Stimulated activated naive CD8-positive, alpha-beta T cell treated with anti-CD3 and anti-CD28 coated beads, Interleukin-15, Interleukin-2, amounts not matched to agents 100 U/mL and 50 U/mL, for 24 hours (primary cell): ENCODE measurements at regions not wholly inside any gene's neighbourhood (a gene's known extent, or its start where the extent isn't known, plus 50 kb on each side); places are given as distances from the start of the nearest gene placed in this dataset.
"Not testable (repeated sequence)": the region's sequence is repeated elsewhere in the genome, so short reads cannot be mapped to it uniquely, and the experiment has no call there.

Experiments
- ATAC-seq: fragments of 150-1000 bp; cut with Tn5 transposase; one replicate; pipeline ENCODE4 v1.10.0; 2021
- DNase-seq: peaks from one replicate; pipeline ENCODE4 v3.0.0; 2021

DNA sequence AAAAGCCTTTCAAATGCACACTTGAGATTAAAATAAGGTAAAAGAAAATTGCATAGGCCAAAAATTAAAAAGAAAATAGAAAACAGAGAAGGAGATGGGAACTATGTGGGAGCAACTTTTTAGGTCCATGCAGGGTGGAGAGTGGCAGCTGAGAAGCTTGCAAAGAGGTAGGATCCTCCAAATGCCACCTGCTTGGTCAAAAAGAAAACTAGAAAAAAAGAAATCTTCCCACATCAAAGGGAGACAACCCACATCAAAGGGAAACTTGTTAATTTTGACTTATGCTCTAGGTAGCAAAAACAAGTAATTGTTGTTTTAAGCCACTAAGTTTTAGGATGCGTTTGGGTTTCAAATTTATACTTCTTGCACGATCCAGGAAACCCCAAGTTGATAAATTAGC lies 342.9 kb downstream of the IL20RB start:
- DNase-seq = no peak
- ATAC-seq = no peak

DNA sequence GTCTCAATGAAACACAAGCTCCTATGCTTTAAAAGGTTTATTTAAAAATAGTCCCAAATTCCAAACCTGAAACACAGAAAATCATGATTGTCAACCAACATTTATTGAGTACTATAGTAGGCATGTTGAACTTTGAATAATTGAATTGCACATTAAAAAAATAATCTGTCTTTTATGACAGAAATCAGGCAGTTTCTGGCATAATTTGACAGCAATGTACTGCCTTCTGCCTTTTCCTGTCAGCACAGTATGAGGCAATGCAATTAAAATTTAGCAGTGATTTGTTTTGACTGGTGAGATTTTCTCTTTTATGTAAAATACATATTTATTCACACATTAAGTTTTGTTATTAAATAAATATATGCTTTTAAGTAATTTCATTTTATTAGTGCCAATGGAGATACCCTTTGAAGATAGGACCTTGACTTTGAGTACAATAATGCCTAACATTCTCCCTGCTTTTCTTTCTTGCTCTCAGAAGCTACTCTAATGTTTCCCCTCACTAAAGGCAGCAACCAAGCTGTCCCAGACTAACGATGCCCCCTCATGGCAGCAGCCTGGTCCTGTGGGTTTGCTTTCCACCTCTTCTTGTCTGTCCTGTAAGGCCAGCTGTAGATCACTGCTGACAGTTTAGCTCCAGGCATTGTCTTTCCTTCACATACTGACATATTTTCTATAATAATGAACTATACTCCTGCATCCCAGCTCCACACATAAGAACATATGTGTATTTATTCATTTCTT lies 346.7 kb downstream of the IL20RB start:
- no peak for DNase-seq
- ATAC-seq = no peak

- no peak for ATAC-seq
Measured at GRCh38 chr3:137324114-137324513, 366.3 kb downstream of the IL20RB start.

GRCh38 chr3:137325170-137325569 lies 367.4 kb downstream of the IL20RB start:
- DNase-seq (no peak), ATAC-seq (no peak)

More at GRCh38 chr3:137324114-137324513, 366.3 kb downstream of the IL20RB start:
- DNase-seq = no peak

- ATAC-seq = no peak
Measured at GRCh38 chr3:137325934-137326333, 368.2 kb downstream of the IL20RB start.

GRCh38 chr3:137329594-137329993 lies 371.8 kb downstream of the IL20RB start:
- DNase-seq (no peak), ATAC-seq (no peak)

More at GRCh38 chr3:137325934-137326333, 368.2 kb downstream of the IL20RB start:
- no peak for DNase-seq

- ATAC-seq = no peak
- DNase-seq = no peak
Measured at GRCh38 chr3:137330246-137330645, 372.5 kb downstream of the IL20RB start.

DNA sequence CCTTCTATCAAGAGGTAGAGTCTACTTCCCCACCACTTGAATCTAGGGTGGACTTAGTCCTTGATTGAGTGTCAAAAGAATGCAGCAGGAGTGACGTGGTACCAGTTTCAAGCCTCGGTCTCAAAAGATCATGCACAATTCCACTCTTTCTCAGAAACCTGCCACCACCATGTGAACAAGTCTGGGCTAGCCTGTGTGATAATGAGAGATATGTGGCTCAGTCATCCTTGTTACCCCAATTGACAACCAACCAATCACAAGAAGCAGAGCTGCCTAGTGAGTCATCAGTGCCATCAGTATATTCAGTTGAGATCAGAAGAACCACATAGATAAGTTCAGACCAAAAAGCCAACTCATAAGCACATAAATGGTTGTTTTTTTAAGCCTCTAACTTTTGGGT lies 374.5 kb downstream of the IL20RB start:
- DNase-seq = no peak
- ATAC-seq = no peak

DNA sequence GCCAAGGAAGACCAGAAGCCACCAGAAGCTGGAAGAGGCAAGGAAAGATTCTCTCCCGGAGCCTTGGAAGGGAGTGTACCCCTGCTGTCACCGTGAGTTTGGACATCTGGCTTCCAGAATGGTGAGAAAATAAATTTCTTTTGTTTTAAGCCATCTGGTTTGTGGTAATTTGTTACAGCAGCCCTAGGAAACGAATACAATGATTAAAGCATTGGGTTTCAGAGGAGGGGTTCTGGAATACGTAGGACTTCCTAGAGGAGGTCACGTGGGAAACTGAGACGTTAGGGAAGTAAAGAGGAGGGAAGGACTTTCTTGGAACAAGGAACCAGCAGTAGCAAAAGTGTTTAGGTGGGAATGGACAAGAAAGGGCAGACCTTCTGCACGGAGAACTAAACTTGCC lies 377.7 kb downstream of the IL20RB start:
- ATAC-seq = no peak

GRCh38 chr3:137338400-137338799 lies 380.6 kb downstream of the IL20RB start:
- ATAC-seq, DNase-seq: not testable (repeated sequence)

More for the DNA sequence above, 377.7 kb downstream of the IL20RB start:
- no peak for DNase-seq

- no peak for ATAC-seq
Measured at GRCh38 chr3:137343283-137343682, 385.5 kb downstream of the IL20RB start.

DNA sequence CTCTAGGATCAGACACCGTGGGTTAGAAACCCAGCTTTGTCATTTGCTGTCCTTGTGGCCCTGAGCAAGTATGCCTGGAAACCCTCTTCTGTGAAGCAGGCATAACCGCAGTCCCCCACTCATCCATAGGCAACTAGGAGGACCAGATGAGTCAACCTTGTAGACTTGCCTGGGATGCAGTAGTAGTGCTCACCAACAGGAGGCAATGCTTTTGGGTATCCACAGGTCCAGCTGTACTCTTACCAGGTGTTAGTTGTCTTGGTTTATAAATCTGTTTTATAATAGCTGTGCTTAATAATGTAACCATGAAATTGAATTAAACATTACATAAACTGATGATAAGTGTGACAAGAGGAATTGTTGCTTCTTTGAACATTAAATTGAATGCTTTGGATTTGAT lies 389.3 kb downstream of the IL20RB start:
- ATAC-seq (no peak), DNase-seq (no peak)

More at GRCh38 chr3:137343283-137343682, 385.5 kb downstream of the IL20RB start:
- DNase-seq = no peak

- ATAC-seq = no peak
- no peak for DNase-seq
Measured at GRCh38 chr3:137347817-137348368, 390.1 kb downstream of the IL20RB start.

GRCh38 chr3:137348936-137349335 lies 391.2 kb downstream of the IL20RB start:
- ATAC-seq (no peak), DNase-seq (no peak)

GRCh38 chr3:137349557-137350348 lies 392.0 kb downstream of the IL20RB start:
- ATAC-seq (no peak), DNase-seq (no peak)

DNA sequence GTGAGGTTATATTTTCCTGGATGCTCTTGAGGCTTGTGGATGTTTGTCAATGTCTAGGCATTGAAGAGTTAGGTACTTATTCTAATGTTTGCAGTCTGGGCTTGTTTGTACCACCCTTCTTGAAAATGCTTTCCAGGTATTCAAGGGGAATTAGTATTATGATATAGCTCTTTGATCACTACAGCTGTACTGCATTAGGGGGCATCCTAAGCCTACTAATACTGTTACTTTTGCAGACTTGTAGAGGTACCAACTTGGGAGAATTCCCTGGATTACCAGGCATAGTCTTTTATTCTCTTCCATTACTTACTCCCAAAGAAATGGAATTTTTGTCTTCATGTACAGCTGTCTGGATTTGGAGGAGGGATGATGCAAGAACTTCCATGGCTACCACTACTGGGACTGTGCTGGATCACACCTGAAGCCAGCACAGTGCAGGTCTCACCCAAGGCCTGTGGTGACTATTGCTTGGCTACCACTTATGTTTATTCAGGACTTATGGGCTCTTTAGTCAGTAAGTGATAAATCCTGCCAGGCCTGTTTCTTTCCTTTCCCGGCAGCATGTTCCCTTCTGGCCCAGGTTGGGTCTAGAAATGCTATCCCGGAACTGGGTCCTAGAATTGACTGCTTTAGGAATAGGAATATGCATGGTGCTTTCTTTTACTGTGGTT lies 402.9 kb downstream of the IL20RB start:
- ATAC-seq (no peak), DNase-seq (no peak)

DNA sequence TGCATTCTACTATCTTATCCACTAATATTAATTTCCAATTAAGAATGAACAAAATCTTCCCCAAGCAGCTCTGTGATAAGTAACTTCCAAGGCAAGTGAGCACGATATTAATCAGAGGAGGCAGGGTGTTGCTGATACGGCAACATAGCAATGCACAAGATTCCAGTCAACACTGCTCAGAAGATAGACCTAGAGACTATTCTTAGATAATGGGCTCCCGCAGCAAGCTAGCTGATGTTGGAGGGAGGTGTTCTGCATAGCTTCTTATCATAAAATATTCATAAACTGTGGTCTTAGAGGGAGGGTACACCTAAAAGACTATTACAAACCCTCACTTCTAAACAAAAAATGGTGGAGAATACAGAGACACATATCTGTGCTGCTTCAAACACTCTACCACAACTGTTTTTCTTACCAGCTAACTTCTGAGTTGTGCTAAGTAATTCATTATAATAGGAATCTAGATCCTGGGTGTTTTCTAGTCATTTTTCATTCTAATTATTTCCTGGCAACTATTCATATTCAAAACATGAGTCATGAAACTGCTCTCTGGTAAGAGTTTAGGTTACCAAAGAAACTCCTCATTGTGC lies 382.0 kb upstream of the SOX14 start:
- ATAC-seq (no peak), DNase-seq (no peak)

DNA sequence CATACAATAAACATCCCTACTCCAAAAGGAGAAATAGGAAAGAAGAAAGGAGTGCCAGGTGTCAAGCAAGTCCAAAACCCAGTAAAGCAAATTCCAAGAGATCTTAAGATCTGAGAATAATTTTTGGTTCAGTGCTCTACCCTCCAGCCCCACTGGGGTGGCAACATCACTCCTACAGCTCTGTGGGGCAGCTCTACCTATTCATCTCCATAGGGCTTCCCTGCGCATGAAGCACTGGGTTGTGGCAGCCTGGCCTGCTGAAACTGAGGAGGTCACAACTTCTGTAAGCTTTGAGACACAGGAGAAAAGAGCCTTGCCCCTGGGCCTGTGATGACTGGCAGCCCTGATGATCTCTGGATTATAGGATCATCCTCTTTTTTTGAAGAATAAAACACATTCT lies 378.2 kb upstream of the SOX14 start:
- DNase-seq (no peak), ATAC-seq (no peak)

- DNase-seq = no peak
- no peak for ATAC-seq
Measured at GRCh38 chr3:137409584-137409983, 354.5 kb upstream of the SOX14 start.

DNA sequence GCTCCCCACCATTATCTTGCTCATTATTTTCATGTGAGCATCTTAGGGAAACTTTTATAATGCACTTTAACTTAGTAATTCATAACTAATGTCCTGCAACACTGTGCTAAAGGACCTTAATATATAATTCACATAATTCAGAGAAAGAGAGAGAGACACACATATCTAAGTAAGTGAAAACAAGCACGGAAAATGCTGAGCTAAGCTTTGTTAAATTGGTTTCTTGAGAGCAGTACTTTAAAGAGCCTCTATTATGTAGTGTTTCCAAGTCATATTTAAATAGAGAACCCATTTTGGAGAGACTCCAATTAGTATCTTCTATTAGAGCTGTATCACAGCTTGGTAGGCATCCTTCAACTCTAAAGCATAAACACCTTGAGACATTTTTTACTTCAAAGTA lies 354.1 kb upstream of the SOX14 start:
- ATAC-seq (no peak), DNase-seq (no peak)

- ATAC-seq (no peak), DNase-seq (no peak)
Measured at GRCh38 chr3:137420198-137420995, 343.7 kb upstream of the SOX14 start.
